HG02642 (cell line): ENCODE measurements at regions not wholly inside any gene's neighbourhood (a gene's known extent, or its start where the extent isn't known, plus 50 kb on each side); places are given as distances from the start of the nearest gene placed in this dataset.

ENCODE experiments used
- ATAC-seq: cut with Tn5 transposase; IDR thresholded peaks from one replicate; pipeline ENCODE4 v1.9.1; 2021; ENCODE audit warnings: mild to moderate bottlenecking; ENCODE audit not compliant: unreplicated experiment, poor library complexity

GRCh38 chr13:78816154-78816553 is 157.2 kb upstream of the OBI1 start:
- ATAC-seq: no peak

GRCh38 chr13:78806457-78806856 is 147.5 kb upstream of the OBI1 start:
- ATAC-seq: peak; percentile 78

GRCh38 chr13:78802912-78803311 is 144.0 kb upstream of the OBI1 start:
- no peak for ATAC-seq

- no peak for ATAC-seq
Observed at GRCh38 chr13:78787190-78787589, 128.2 kb upstream of the OBI1 start.

GRCh38 chr13:78786459-78786858 is 127.5 kb upstream of the OBI1 start:
- no peak for ATAC-seq

- no peak for ATAC-seq
Observed at GRCh38 chr13:78785764-78786163, 126.8 kb upstream of the OBI1 start.

GRCh38 chr13:78784014-78784750 is 125.2 kb upstream of the OBI1 start:
- ATAC-seq: no peak

GRCh38 chr13:78780708-78781107 is 121.8 kb upstream of the OBI1 start:
- no peak for ATAC-seq

GRCh38 chr13:78779608-78780007 is 120.7 kb upstream of the OBI1 start:
- ATAC-seq: no peak

GRCh38 chr13:78777976-78778375 is 119.0 kb upstream of the OBI1 start:
- ATAC-seq: no peak

GRCh38 chr13:78777396-78777795 is 118.4 kb upstream of the OBI1 start:
- no peak for ATAC-seq

GRCh38 chr13:78772933-78773332 is 114.0 kb upstream of the OBI1 start:
- ATAC-seq: no peak

- no peak for ATAC-seq
Observed at GRCh38 chr13:78770601-78771000, 111.6 kb upstream of the OBI1 start.

- ATAC-seq: no peak
Observed at GRCh38 chr13:78768950-78769349, 110.0 kb upstream of the OBI1 start.

GRCh38 chr13:78764665-78765064 is 105.7 kb upstream of the OBI1 start:
- ATAC-seq: no peak

- ATAC-seq: no peak
Observed at GRCh38 chr13:78762825-78763224, 103.9 kb upstream of the OBI1 start.

- no peak for ATAC-seq
Observed at GRCh38 chr13:78759704-78760103, 100.7 kb upstream of the OBI1 start.

GRCh38 chr13:78758549-78758948 is 99.6 kb upstream of the OBI1 start:
- ATAC-seq: no peak

GRCh38 chr13:78753435-78753834 is 94.5 kb upstream of the OBI1 start:
- no peak for ATAC-seq

GRCh38 chr13:78750735-78751134 is 91.8 kb upstream of the OBI1 start:
- ATAC-seq: no peak

- no peak for ATAC-seq
Observed at GRCh38 chr13:78743973-78744372, 85.0 kb upstream of the OBI1 start.

- ATAC-seq: no peak
Observed at GRCh38 chr13:78742659-78743058, 83.7 kb upstream of the OBI1 start.

- no peak for ATAC-seq
Observed at GRCh38 chr13:78736142-78736541, 77.2 kb upstream of the OBI1 start.
